ENCODE measurements at regions not wholly inside any gene's neighbourhood (a gene's known extent, or its start where the extent isn't known, plus 50 kb on each side); places are given as distances from the start of the nearest gene placed in this dataset.

DNA sequence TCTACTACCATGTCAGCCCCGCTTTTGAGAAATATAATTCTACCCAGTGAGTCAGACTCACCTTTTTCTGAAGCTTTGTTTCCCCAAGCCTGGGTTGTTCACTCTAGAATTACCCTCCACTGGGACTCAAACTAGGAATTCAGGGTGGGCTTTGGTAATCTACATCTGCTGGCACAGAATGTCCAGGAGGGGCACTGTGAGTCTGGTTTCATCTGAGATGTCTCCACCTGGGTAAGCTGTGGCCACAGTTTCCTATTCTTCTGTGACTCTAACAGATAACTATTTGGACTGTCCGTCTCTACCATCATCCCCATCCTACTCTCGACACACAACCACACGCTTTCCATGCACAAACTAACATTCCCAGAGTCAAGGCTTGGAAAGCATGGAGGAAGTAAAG lies 457.2 kb downstream of the STK39 start:
- TF ChIP-seq POLR2AphosphoS5 (IDR thresholded peaks at IDR 0.05) (no peak), POLR2A (IDR thresholded peaks at IDR 0.05; ENCODE audit: low read depth) (no peak), EP300 (IDR thresholded peaks at IDR 0.05) (no peak)
- TF ChIP-seq, protein P1, sequence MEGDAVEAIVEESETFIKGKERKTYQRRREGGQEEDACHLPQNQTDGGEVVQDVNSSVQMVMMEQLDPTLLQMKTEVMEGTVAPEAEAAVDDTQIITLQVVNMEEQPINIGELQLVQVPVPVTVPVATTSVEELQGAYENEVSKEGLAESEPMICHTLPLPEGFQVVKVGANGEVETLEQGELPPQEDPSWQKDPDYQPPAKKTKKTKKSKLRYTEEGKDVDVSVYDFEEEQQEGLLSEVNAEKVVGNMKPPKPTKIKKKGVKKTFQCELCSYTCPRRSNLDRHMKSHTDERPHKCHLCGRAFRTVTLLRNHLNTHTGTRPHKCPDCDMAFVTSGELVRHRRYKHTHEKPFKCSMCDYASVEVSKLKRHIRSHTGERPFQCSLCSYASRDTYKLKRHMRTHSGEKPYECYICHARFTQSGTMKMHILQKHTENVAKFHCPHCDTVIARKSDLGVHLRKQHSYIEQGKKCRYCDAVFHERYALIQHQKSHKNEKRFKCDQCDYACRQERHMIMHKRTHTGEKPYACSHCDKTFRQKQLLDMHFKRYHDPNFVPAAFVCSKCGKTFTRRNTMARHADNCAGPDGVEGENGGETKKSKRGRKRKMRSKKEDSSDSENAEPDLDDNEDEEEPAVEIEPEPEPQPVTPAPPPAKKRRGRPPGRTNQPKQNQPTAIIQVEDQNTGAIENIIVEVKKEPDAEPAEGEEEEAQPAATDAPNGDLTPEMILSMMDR (IDR thresholded peaks at IDR 0.05): no peak
- H3K4me3 ChIP-seq: no peak overlapping the region
- no peak for DNase-seq (ENCODE audit: extremely low spot score)
- no peaks in the 10 kb centered on the region for H3K27me3 ChIP-seq
- no peaks in the 10 kb centered on the region for H3K36me3 ChIP-seq
- H3K4me1 ChIP-seq: no peaks in the 10 kb centered on the region
- no peak overlapping the region for H3K27ac ChIP-seq (replicated peaks in 1 of 4)
- intact Hi-C loops (cut with DNase I): no loop called here
- WGBS: 94% methylated on average over 4 of the region's 4 CpGs
- H3K9me3 ChIP-seq: no peaks in the 10 kb centered on the region

- Histone ChIP-seq H3K4me3 (no peak overlapping the region), H3K27ac (replicated peaks in 1 of 4) (no peak overlapping the region), H3K36me3 (no peaks in the 10 kb centered on the region), H3K27me3 (no peaks in the 10 kb centered on the region), H3K9me3 (no peaks in the 10 kb centered on the region), H3K4me1 (no peaks in the 10 kb centered on the region)
- intact Hi-C loops (cut with DNase I): no loop called here
- no peak for TF ChIP-seq POLR2AphosphoS5 (IDR thresholded peaks at IDR 0.05)
- TF ChIP-seq POLR2A (IDR thresholded peaks at IDR 0.05; ENCODE audit: low read depth): no peak
- TF ChIP-seq, protein P1 (IDR thresholded peaks at IDR 0.05): no peak
- TF ChIP-seq EP300 (IDR thresholded peaks at IDR 0.05): no peak
- WGBS: 69% methylated on average over 3 of the region's 3 CpGs
- no peak for DNase-seq (ENCODE audit: extremely low spot score)
Measured at GRCh38 chr2:167787562-167787961, 459.8 kb downstream of the STK39 start.

GRCh38 chr2:167787021-167787420 lies 460.4 kb downstream of the STK39 start:
- Histone ChIP-seq H3K4me1 (no peaks in the 10 kb centered on the region), H3K27me3 (no peaks in the 10 kb centered on the region), H3K4me3 (no peak overlapping the region), H3K36me3 (no peaks in the 10 kb centered on the region), H3K27ac (replicated peaks in 1 of 4) (no peak overlapping the region), H3K9me3 (no peaks in the 10 kb centered on the region)
- WGBS: 100% methylated on average over 1 of the region's 1 CpG
- TF ChIP-seq EP300 (IDR thresholded peaks at IDR 0.05) (no peak), POLR2AphosphoS5 (IDR thresholded peaks at IDR 0.05) (no peak), POLR2A (IDR thresholded peaks at IDR 0.05; ENCODE audit: low read depth) (no peak)
- TF ChIP-seq, protein P1 (IDR thresholded peaks at IDR 0.05): no peak
- intact Hi-C loops (cut with DNase I): no loop called here
- DNase-seq (ENCODE audit: extremely low spot score): no peak

DNA sequence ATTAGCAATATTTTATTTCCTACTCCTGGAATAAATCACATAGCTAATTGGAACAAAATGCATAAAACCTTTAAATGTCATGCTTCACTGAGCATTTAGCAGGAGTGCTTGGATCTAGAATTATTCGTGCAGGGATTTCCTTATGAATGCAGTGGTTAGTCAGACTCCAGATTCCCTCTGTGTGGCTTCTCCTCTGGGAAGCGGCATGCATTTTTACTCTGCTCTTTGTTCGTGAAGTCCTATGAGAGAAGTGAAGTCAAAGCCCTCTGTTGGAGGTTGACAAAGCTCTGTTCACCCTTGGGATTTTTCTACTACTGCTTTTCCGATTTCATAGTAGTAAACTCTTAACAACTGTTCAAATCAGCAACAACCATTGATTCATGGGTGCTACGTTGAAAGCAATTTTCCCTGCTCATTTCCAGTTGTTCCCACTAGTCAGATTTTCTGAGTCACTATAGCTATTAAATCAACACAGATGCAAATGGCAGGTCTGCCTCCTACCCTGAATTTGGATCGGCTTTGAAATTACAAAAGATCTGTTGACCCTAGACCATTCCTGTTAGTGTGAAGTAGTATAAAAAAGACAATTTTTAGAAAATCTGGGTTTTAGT lies 461.7 kb downstream of the STK39 start:
- no peak for DNase-seq (ENCODE audit: extremely low spot score)
- intact Hi-C loops (cut with DNase I): no loop called here
- Histone ChIP-seq H3K4me3 (no peak overlapping the region), H3K27ac (replicated peaks in 1 of 4) (no peak overlapping the region), H3K9me3 (no peaks in the 10 kb centered on the region), H3K36me3 (no peaks in the 10 kb centered on the region), H3K4me1 (no peaks in the 10 kb centered on the region), H3K27me3 (no peaks in the 10 kb centered on the region)
- TF ChIP-seq POLR2A (IDR thresholded peaks at IDR 0.05; ENCODE audit: low read depth) (no peak), EP300 (IDR thresholded peaks at IDR 0.05) (no peak), POLR2AphosphoS5 (IDR thresholded peaks at IDR 0.05) (no peak)
- TF ChIP-seq, protein P1 (IDR thresholded peaks at IDR 0.05): no peak
- 79% methylated on average over 6 of the region's 6 CpGs for WGBS

DNA sequence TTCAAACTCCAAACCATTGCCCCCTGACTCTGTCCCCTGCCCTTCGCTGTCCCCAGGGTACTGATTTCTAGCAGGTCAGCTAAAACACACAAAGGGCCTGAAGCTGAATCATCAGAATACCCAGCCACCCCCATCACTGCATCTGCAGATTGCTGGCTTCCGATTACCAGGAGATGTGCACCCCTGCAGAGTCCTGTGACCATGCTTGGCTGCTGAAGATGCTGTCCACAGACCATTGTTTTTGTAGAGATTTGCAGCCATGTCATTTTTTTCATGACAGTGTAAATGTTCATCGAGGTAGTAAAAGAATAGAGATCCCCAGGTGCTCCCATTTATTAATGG lies 463.3 kb downstream of the STK39 start:
- H3K27me3 ChIP-seq: no peaks in the 10 kb centered on the region
- no peaks in the 10 kb centered on the region for H3K9me3 ChIP-seq
- DNase-seq (ENCODE audit: extremely low spot score): no peak
- TF ChIP-seq, protein P1 (IDR thresholded peaks at IDR 0.05): no peak
- TF ChIP-seq POLR2A (IDR thresholded peaks at IDR 0.05; ENCODE audit: low read depth) (no peak), EP300 (IDR thresholded peaks at IDR 0.05) (no peak), POLR2AphosphoS5 (IDR thresholded peaks at IDR 0.05) (no peak)
- no peaks in the 10 kb centered on the region for H3K4me1 ChIP-seq
- WGBS: 77% methylated on average over 3 of the region's 3 CpGs
- no peak overlapping the region for H3K4me3 ChIP-seq
- H3K27ac ChIP-seq (replicated peaks in 1 of 4): no peak overlapping the region
- intact Hi-C loops (cut with DNase I): no loop called here
- no peaks in the 10 kb centered on the region for H3K36me3 ChIP-seq

Data from esophagus muscularis mucosa (tissue), 4 donors.